GM21619 (cell line): ENCODE measurements at regions not wholly inside any gene's neighbourhood (a gene's known extent, or its start where the extent isn't known, plus 50 kb on each side); places are given as distances from the start of the nearest gene placed in this dataset.

Experiments used
- ATAC-seq: cut with Tn5 transposase; IDR thresholded peaks from one replicate; pipeline ENCODE4 v1.9.1; 2021; ENCODE audit not compliant: unreplicated experiment

GRCh38 chr1:38721816-38722215 is 137.8 kb downstream of the RRAGC start:
- ATAC-seq = no peak

- ATAC-seq = no peak
These were observed 139.7 kb downstream of the RRAGC start for GRCh38 chr1:38719880-38720279.

GRCh38 chr1:38718031-38718430 is 141.5 kb downstream of the RRAGC start:
- no peak for ATAC-seq

- no peak for ATAC-seq
These were observed 143.3 kb downstream of the RRAGC start for GRCh38 chr1:38716229-38716628.

GRCh38 chr1:38715415-38715814 is 144.2 kb downstream of the RRAGC start:
- ATAC-seq = no peak

GRCh38 chr1:38712046-38712445 is 147.5 kb downstream of the RRAGC start:
- ATAC-seq = no peak

GRCh38 chr1:38708701-38709258 is 150.8 kb downstream of the RRAGC start:
- ATAC-seq = no peak

- no peak for ATAC-seq
These were observed 158.5 kb downstream of the RRAGC start for GRCh38 chr1:38701088-38701487.

GRCh38 chr1:38700077-38700470 is 159.5 kb downstream of the RRAGC start:
- ATAC-seq = no peak

GRCh38 chr1:38699330-38700076 is 160.1 kb downstream of the RRAGC start:
- no peak for ATAC-seq

GRCh38 chr1:38697387-38697786 is 162.2 kb downstream of the RRAGC start:
- ATAC-seq = no peak

GRCh38 chr1:38696371-38696770 is 163.2 kb downstream of the RRAGC start:
- ATAC-seq = no peak

- no peak for ATAC-seq
These were observed 165.8 kb downstream of the RRAGC start for GRCh38 chr1:38693759-38694158.

GRCh38 chr1:38693031-38693430 is 166.5 kb downstream of the RRAGC start:
- ATAC-seq = no peak

- no peak for ATAC-seq
These were observed 168.7 kb downstream of the RRAGC start for GRCh38 chr1:38690790-38691449.

GRCh38 chr1:38686927-38687255 is 172.7 kb downstream of the RRAGC start:
- no peak for ATAC-seq

- no peak for ATAC-seq
These were observed 173.2 kb downstream of the RRAGC start for GRCh38 chr1:38686167-38686926.

- no peak for ATAC-seq
These were observed 174.2 kb downstream of the RRAGC start for GRCh38 chr1:38685388-38685787.

- no peak for ATAC-seq
These were observed 178.6 kb downstream of the RRAGC start for GRCh38 chr1:38680801-38681510.

- no peak for ATAC-seq
These were observed 181.8 kb downstream of the RRAGC start for GRCh38 chr1:38677756-38678155.

GRCh38 chr1:38677311-38677710 is 182.3 kb downstream of the RRAGC start:
- ATAC-seq = no peak
